ENCODE measurements at regions not wholly inside any gene's neighbourhood (a gene's known extent, or its start where the extent isn't known, plus 50 kb on each side); places are given as distances from the start of the nearest gene placed in this dataset.

DNA sequence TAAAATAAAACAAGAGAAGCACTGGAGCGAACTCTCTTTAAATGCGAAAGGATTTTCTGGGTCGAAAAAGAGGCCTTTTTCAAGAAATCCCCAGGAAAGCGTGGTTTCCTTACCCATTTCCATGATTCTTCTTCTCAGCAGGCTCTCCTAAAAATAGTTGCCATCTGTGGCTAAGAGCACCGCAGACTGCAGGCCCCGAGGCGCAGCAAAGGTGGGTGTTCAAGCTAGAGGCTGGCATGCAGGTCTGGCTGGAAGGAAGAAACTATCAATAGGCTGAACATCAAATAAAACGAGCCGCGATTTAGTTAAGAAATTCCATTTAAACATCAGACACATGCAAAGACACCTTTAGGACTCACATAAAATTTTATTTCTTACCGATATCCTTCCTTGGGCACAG, 135.1 kb downstream of the ADAMTS1 start:
- H3K4me1 ChIP-seq: no peaks in the 10 kb centered on the region
- no peak for ATAC-seq
- TF ChIP-seq JUN (IDR thresholded peaks at IDR 0.05): no peak
- TF ChIP-seq POLR2AphosphoS2 (conservative IDR thresholded peaks at IDR 0.05; ENCODE audit: low read length): no peak
- no peak for TF ChIP-seq TFCP2L1 (CRISPR knock-in tag; IDR thresholded peaks at IDR 0.05)
- no peak for TF ChIP-seq FOSL2 (IDR thresholded peaks at IDR 0.05)
- TF ChIP-seq FOSL2 (CRISPR knock-in tag; IDR thresholded peaks at IDR 0.05): no peak
- TF ChIP-seq NPAS2 (CRISPR knock-in tag; IDR thresholded peaks at IDR 0.05; ENCODE audit: borderline replicate concordance): no peak
- TF ChIP-seq MAFK (IDR thresholded peaks at IDR 0.05; ENCODE audit: partially characterized antibody): no peak
- no peak for TF ChIP-seq HOXB5 (CRISPR knock-in tag; IDR thresholded peaks at IDR 0.05)
- TF ChIP-seq HEYL (CRISPR knock-in tag; IDR thresholded peaks at IDR 0.05): no peak
- TF ChIP-seq EHMT2 (IDR thresholded peaks at IDR 0.05; ENCODE audit: low read depth): no peak
- TF ChIP-seq PBX3 (IDR thresholded peaks at IDR 0.05): no peak
- TF ChIP-seq EHF (CRISPR knock-in tag; IDR thresholded peaks at IDR 0.05): no peak
- TF ChIP-seq BHLHE40 (IDR thresholded peaks at IDR 0.05; ENCODE audit: low read depth, low read length): no peak
- ChIA-PET POLR2A (no interaction called here), CTCF (interaction anchor here (0.5 to 0.6 kb wide), 2 partner anchors 128 to 1084 kb away, joined by 3 read pairs; no protein-coding TSS in a partner anchor)
- H3K4me3 ChIP-seq: no peak overlapping the region
- H3K4me2 ChIP-seq: no peak overlapping the region
- DNase-seq (ENCODE audit: low read depth in 1 of 2, low spot score in 1 of 2): no peak
- no peak overlapping the region for H3K27ac ChIP-seq
- 53% methylated on average over 11 of the region's 11 CpGs for WGBS (ENCODE audit: missing lambda C conversion rate)
- no peak for FAIRE-seq
- no peaks in the 10 kb centered on the region for H3K9me3 ChIP-seq

- no peak overlapping the region for H3K4me3 ChIP-seq
- POLR2A ChIA-PET: no interaction called here
- TF ChIP-seq ZSCAN20 (CRISPR knock-in tag; IDR thresholded peaks at IDR 0.05) (no peak), HES2 (IDR thresholded peaks at IDR 0.05) (no peak), ESRRA (IDR thresholded peaks at IDR 0.05; ENCODE audit: borderline replicate concordance, low read length) (no peak), CTCF (IDR thresholded peaks at IDR 0.05) (no peak), ATOH8 (CRISPR knock-in tag; IDR thresholded peaks at IDR 0.05; ENCODE audit: low read depth) (no peak), HDAC2 (IDR thresholded peaks at IDR 0.05) (no peak), ZC3H11A (IDR thresholded peaks at IDR 0.05) (no peak), NPAS2 (CRISPR knock-in tag; IDR thresholded peaks at IDR 0.05; ENCODE audit: borderline replicate concordance) (no peak), GATA3 (IDR thresholded peaks at IDR 0.05; ENCODE audit: borderline replicate concordance) (no peak), REST (IDR thresholded peaks at IDR 0.05) (no peak), FOSB (CRISPR knock-in tag; IDR thresholded peaks at IDR 0.05) (no peak), CBX8 (IDR thresholded peaks at IDR 0.05) (no peak), EHF (CRISPR knock-in tag; IDR thresholded peaks at IDR 0.05) (no peak)
These were observed 136.0 kb upstream of the CYYR1 start for GRCh38 chr21:26709090-26709489.

More at GRCh38 chr21:26709090-26709489, 136.0 kb upstream of the CYYR1 start:
- H3K9me3 ChIP-seq: no peaks in the 10 kb centered on the region
- no peaks in the 10 kb centered on the region for H3K4me1 ChIP-seq
- WGBS (ENCODE audit: missing lambda C conversion rate): 62% methylated on average over 7 of the region's 7 CpGs
- no peak for FAIRE-seq
- no peak overlapping the region for H3K27ac ChIP-seq
- ATAC-seq: no peak
- no peak for DNase-seq (ENCODE audit: low read depth in 1 of 2, low spot score in 1 of 2)
- no peak overlapping the region for H3K4me2 ChIP-seq
- CTCF ChIA-PET: interaction anchor here (1.8 kb wide), 1 partner anchor 8 kb away, joined by 8 read pairs; no protein-coding TSS in a partner anchor

All from A549 (cell line).